AG20443 (cell line): ENCODE measurements at regions not wholly inside any gene's neighbourhood (a gene's known extent, or its start where the extent isn't known, plus 50 kb on each side); places are given as distances from the start of the nearest gene placed in this dataset.
"Not testable (repeated sequence)": the region's sequence is repeated elsewhere in the genome, so short reads cannot be mapped to it uniquely, and the experiment has no call there.

Experiments
- DNase-seq: peaks from one replicate; pipeline ENCODE4 v3.0.0; 2012; ENCODE audit warnings: low spot score, mixed read lengths

- no peak for DNase-seq
These were observed 1073.9 kb downstream of the GRM8 start for GRCh38 chr7:126178865-126179264.

GRCh38 chr7:126177782-126178181 lies 1075.0 kb downstream of the GRM8 start:
- DNase-seq: no peak

GRCh38 chr7:126166645-126167044 lies 1086.1 kb downstream of the GRM8 start:
- DNase-seq: no peak

GRCh38 chr7:126163647-126164046 lies 1089.1 kb downstream of the GRM8 start:
- DNase-seq: no peak

GRCh38 chr7:126157391-126157790 lies 1095.3 kb downstream of the GRM8 start:
- DNase-seq: no peak

- DNase-seq: no peak
These were observed 1102.3 kb downstream of the GRM8 start for GRCh38 chr7:126150278-126150958.

GRCh38 chr7:126140858-126141466 lies 1111.8 kb downstream of the GRM8 start:
- no peak for DNase-seq

- no peak for DNase-seq
These were observed 1132.8 kb downstream of the GRM8 start for GRCh38 chr7:126119981-126120380.

GRCh38 chr7:126103582-126103981 lies 1149.2 kb downstream of the GRM8 start:
- DNase-seq: no peak

GRCh38 chr7:126083014-126083413 lies 1153.4 kb upstream of the POT1 start:
- no peak for DNase-seq

- no peak for DNase-seq
These were observed 1150.0 kb upstream of the POT1 start for GRCh38 chr7:126079581-126079980.

- DNase-seq: no peak
These were observed 1149.5 kb upstream of the POT1 start for GRCh38 chr7:126079151-126079550.

GRCh38 chr7:126065766-126066165 lies 1136.1 kb upstream of the POT1 start:
- DNase-seq: no peak

- DNase-seq: no peak
These were observed 1128.4 kb upstream of the POT1 start for GRCh38 chr7:126057979-126058378.

GRCh38 chr7:126056613-126057012 lies 1127.0 kb upstream of the POT1 start:
- DNase-seq: not testable (repeated sequence)

- no peak for DNase-seq
These were observed 1122.6 kb upstream of the POT1 start for GRCh38 chr7:126052229-126052628.

GRCh38 chr7:126044662-126045061 lies 1115.0 kb upstream of the POT1 start:
- DNase-seq: no peak

- DNase-seq: no peak
These were observed 1111.8 kb upstream of the POT1 start for GRCh38 chr7:126041472-126041871.

GRCh38 chr7:126040114-126041045 lies 1110.8 kb upstream of the POT1 start:
- DNase-seq: no peak

- DNase-seq: no peak
These were observed 1096.9 kb upstream of the POT1 start for GRCh38 chr7:126026421-126027088.

- DNase-seq: no peak
These were observed 1092.8 kb upstream of the POT1 start for GRCh38 chr7:126022452-126022851.

GRCh38 chr7:126016722-126017121 lies 1087.1 kb upstream of the POT1 start:
- no peak for DNase-seq
